NCI-H1092 treated with DMSO at 0.1 percent for 48 hours (cell line): ENCODE measurements at regions not wholly inside any gene's neighbourhood (a gene's known extent, or its start where the extent isn't known, plus 50 kb on each side); places are given as distances from the start of the nearest gene placed in this dataset.
"Not testable (repeated sequence)": the region's sequence is repeated elsewhere in the genome, so short reads cannot be mapped to it uniquely, and the experiment has no call there.

Source experiments
- DNase-seq: peaks from one replicate; lab custom pipeline; 2025; lab: John Stamatoyannopoulos, UW

- no peak for DNase-seq
Measured at GRCh38 chr5:50898966-50899365, 232.5 kb downstream of the PARP8 start.

GRCh38 chr5:50900952-50901510 is 234.6 kb downstream of the PARP8 start:
- no peak for DNase-seq

- no peak for DNase-seq
Measured at GRCh38 chr5:50903651-50904050, 237.2 kb downstream of the PARP8 start.

GRCh38 chr5:50905996-50906570 is 239.6 kb downstream of the PARP8 start:
- no peak for DNase-seq

- not testable (repeated sequence) for DNase-seq
Measured at GRCh38 chr5:50920160-50920559, 253.7 kb downstream of the PARP8 start.

- DNase-seq = no peak
Measured at GRCh38 chr5:50921366-50922133, 255.1 kb downstream of the PARP8 start.

- DNase-seq = peak; percentile 35
Measured at GRCh38 chr5:50922134-50922941, 255.9 kb downstream of the PARP8 start.

GRCh38 chr5:50922942-50923767 is 256.7 kb downstream of the PARP8 start:
- DNase-seq = peak; percentile 55

GRCh38 chr5:50923768-50924494 is 257.5 kb downstream of the PARP8 start:
- no peak for DNase-seq

- no peak for DNase-seq
Measured at GRCh38 chr5:50927953-50928352, 261.5 kb downstream of the PARP8 start.

GRCh38 chr5:50929174-50929573 is 262.7 kb downstream of the PARP8 start:
- no peak for DNase-seq

GRCh38 chr5:50934343-50934742 is 267.9 kb downstream of the PARP8 start:
- DNase-seq = no peak

- no peak for DNase-seq
Measured at GRCh38 chr5:50945139-50945538, 278.7 kb downstream of the PARP8 start.

- DNase-seq = no peak
Measured at GRCh38 chr5:50947906-50948683, 281.7 kb downstream of the PARP8 start.

- DNase-seq = no peak
Measured at GRCh38 chr5:50953290-50953689, 286.9 kb downstream of the PARP8 start.

GRCh38 chr5:50958852-50959457 is 292.5 kb downstream of the PARP8 start:
- peak; percentile 60 for DNase-seq

- DNase-seq = peak; percentile 87
Measured at GRCh38 chr5:50962934-50963872, 296.8 kb downstream of the PARP8 start.

GRCh38 chr5:50963971-50964745 is 297.7 kb downstream of the PARP8 start:
- peak; percentile 87 for DNase-seq
